Activated naive CD4-positive, alpha-beta T cell treated with anti-CD3 and anti-CD28 coated beads for 36 hours (primary cell): ENCODE measurements at regions not wholly inside any gene's neighbourhood (a gene's known extent, or its start where the extent isn't known, plus 50 kb on each side); places are given as distances from the start of the nearest gene placed in this dataset.

Experiments used
- CTCF ChIA-PET: fragments of 350-600 bp; sonication (Branson Sonifier 250); formaldehyde crosslinking; loops from one replicate; lab custom pipeline; 2021; ENCODE audit warnings: antibody characterized with exemption; lab: Charles Lee
- DNase-seq: peaks from one replicate; pipeline ENCODE4 v3.0.0-alpha.2; 2020
- H3K27ac Mint-ChIP-seq: one replicate; pipeline ENCODE4 v1.8.0; 2021; ENCODE audit warnings: mild to moderate bottlenecking, mixed read lengths
- H3K27me3 Mint-ChIP-seq: one replicate; pipeline ENCODE4 v1.8.0; 2021; ENCODE audit warnings: low read depth, mixed read lengths
- H3K36me3 Mint-ChIP-seq: one replicate; pipeline ENCODE4 v1.8.0; 2021; ENCODE audit warnings: low read depth, mixed read lengths
- H3K4me1 Mint-ChIP-seq: one replicate; pipeline ENCODE4 v1.8.0; 2021; ENCODE audit warnings: low read depth, mixed read lengths
- H3K4me3 Mint-ChIP-seq: one replicate; pipeline ENCODE4 v1.8.0; 2021; ENCODE audit warnings: mild to moderate bottlenecking, moderate library complexity, mixed read lengths
- H3K9me3 Mint-ChIP-seq: one replicate; pipeline ENCODE4 v1.8.0; 2021; ENCODE audit warnings: mixed read lengths
- intact Hi-C: fragments of 100-400 bp; cut with micrococcal nuclease; formaldehyde crosslinking; loops from one replicate; pipeline ENCODE4 v1.15.1; 2023

DNA sequence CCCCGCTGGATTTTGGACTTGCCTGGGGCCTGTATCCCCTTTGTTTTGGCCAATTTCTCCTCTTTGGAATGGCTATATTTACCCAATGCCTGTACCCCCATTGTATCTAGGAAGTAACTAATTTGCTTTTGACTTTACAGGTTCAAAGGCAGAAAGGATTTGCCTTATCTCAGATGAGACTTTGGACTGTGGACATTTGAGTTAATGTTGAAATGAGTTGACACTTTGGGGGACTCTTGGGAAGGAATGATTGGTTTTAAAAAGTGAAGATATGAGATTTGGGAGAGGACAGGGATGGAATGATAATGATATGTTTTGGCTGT lies 1220.3 kb upstream of the CITED2 start:
- DNase-seq = no peak
- CTCF ChIA-PET = no interaction called here
- no peak overlapping the region for H3K4me3 Mint-ChIP-seq
- intact Hi-C loops = no loop called here
- H3K4me1 Mint-ChIP-seq = no peaks in the 10 kb centered on the region
- no peak overlapping the region for H3K27ac Mint-ChIP-seq
- H3K27me3 Mint-ChIP-seq = peaks cover 13% of the 10 kb centered on the region
- peaks cover 6% of the 10 kb centered on the region for H3K9me3 Mint-ChIP-seq
- H3K36me3 Mint-ChIP-seq = no peaks in the 10 kb centered on the region

DNA sequence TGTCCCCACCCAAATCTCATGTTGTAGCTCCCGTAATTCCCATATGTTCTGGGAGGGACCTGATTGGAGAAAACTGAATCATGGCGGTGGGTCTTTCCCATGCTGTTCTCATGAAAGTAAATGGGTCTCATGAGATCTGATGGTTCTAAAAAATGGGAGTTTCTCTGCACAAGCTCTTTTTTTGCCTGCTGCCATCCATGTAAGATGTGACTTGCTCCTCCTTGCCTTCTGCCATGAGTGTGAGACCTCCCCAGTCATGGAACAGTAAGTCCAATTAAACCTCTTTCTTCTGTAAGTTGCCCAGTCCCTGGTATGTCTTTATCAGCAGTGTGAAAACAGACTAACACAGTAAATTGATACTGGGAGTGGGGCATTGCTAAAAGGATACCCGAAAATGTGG lies 1218.4 kb upstream of the CITED2 start:
- intact Hi-C loops = no loop called here
- Mint-ChIP-seq H3K27ac (no peak overlapping the region), H3K36me3 (no peaks in the 10 kb centered on the region), H3K9me3 (peaks cover 6% of the 10 kb centered on the region), H3K27me3 (peaks cover 9% of the 10 kb centered on the region), H3K4me1 (no peaks in the 10 kb centered on the region), H3K4me3 (no peak overlapping the region)
- CTCF ChIA-PET = no interaction called here
- no peak for DNase-seq

DNA sequence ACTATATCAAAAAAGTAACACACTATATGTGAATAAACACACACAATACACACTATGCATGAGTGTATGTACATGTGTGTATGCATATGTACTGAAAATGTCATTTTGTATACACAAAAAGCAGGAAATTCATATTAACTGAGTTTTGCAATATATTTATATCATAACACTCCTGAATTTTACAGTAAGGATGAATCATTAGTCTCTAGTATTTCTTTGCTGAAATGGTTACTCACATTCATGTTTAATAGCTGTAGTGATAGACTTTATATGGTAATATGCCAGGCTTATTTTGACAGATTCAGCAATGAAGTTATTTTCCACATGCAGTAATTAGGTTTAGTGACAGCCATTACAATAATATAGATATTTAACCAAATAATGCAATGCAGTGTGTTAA lies 1216.2 kb upstream of the CITED2 start:
- H3K27ac Mint-ChIP-seq = no peak overlapping the region
- DNase-seq = no peak
- CTCF ChIA-PET = no interaction called here
- H3K9me3 Mint-ChIP-seq = peaks cover 6% of the 10 kb centered on the region
- peaks cover 6% of the 10 kb centered on the region for H3K27me3 Mint-ChIP-seq
- no peak overlapping the region for H3K4me3 Mint-ChIP-seq
- H3K36me3 Mint-ChIP-seq = no peaks in the 10 kb centered on the region
- peaks cover 7% of the 10 kb centered on the region for H3K4me1 Mint-ChIP-seq
- intact Hi-C loops = no loop called here

DNA sequence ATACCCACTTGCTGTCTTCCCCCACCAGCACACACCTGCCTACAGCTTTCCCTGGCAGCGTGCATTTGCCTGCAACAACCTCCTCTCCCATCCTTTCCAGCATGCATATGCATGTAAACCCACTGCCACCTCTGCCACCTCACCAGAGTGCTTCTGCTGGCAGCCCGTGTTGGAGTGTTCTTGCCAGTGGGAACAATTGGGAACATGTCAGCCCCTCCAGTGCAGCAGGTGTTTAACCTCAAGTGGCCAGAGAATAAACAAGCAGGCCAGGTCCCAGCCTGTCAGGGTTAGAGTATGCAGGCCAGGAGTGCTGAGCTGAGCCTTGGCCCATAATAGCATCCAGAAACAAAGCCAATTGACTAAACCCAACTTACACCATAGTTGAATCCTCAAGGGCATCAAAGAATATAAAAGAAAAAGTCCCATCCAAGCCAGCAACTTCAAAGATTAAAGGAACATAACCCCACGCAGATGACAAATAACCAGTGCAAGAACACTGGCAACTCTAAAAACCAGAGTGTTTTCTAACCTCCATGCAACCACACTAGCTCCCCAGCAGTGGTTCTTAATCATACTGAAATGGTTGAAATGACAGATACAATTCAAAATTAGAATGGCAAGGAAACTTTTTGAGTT lies 1212.1 kb upstream of the CITED2 start:
- H3K27me3 Mint-ChIP-seq = peaks cover 5% of the 10 kb centered on the region
- no peaks in the 10 kb centered on the region for H3K9me3 Mint-ChIP-seq
- CTCF ChIA-PET = no interaction called here
- intact Hi-C loops = loop anchor here (1.0 to 5.0 kb wide), 3 partner anchors 223 to 1214 kb away; partner anchors contain the start of gene CITED2
- no peak overlapping the region for H3K27ac Mint-ChIP-seq
- H3K4me3 Mint-ChIP-seq = no peak overlapping the region
- H3K36me3 Mint-ChIP-seq = no peaks in the 10 kb centered on the region
- peaks cover 7% of the 10 kb centered on the region for H3K4me1 Mint-ChIP-seq
- DNase-seq = peak; percentile 24

DNA sequence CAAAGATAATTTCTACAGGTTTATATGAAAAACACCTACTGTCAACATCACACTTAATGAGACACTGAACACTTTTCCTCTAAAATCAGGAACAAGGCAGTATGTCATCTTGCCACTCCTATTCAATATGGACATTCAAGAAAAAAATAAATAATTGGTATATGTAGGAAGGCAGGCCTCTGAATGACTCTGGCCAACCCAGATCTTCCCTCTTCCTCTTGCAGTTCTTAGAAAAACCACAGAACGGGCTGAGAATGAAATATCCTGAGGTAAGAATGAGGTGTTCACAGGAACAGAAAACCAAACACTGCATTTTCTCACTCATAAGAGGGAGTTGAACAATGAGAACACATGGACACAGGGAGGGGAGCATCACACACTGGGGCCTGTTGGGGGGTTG lies 1207.2 kb upstream of the CITED2 start:
- intact Hi-C loops = no loop called here

DNA sequence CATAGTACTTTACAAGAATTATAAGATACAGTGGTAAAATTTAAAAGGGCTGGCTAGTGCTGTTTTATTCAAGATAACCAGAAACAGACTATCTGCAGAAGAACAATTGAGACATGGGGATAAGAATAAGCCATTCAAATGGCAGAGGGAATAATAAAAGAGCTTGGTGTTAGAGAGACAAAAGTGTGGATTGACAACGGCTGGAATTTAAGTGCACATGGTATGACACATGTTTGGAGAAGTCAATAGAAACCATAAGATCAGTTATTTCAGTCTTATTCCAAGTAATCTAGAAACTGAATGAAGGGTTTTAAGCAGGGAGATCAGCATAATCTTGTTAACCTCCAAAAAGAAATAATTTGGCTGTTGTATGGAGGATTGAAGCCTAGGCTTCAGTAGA lies 1205.5 kb upstream of the CITED2 start:
- DNase-seq = no peak
- Mint-ChIP-seq H3K4me1 (no peaks in the 10 kb centered on the region), H3K4me3 (no peak overlapping the region), H3K27ac (no peak overlapping the region), H3K36me3 (no peaks in the 10 kb centered on the region), H3K9me3 (no peaks in the 10 kb centered on the region), H3K27me3 (peaks cover 19% of the 10 kb centered on the region)
- intact Hi-C loops = no loop called here
- CTCF ChIA-PET = no interaction called here

More for the DNA sequence above, 1207.2 kb upstream of the CITED2 start:
- H3K27ac Mint-ChIP-seq = no peak overlapping the region
- no peaks in the 10 kb centered on the region for H3K9me3 Mint-ChIP-seq
- H3K36me3 Mint-ChIP-seq = no peaks in the 10 kb centered on the region
- CTCF ChIA-PET = no interaction called here
- no peak overlapping the region for H3K4me3 Mint-ChIP-seq
- H3K27me3 Mint-ChIP-seq = peaks cover 17% of the 10 kb centered on the region
- H3K4me1 Mint-ChIP-seq = peaks cover 4% of the 10 kb centered on the region
- no peak for DNase-seq

DNA sequence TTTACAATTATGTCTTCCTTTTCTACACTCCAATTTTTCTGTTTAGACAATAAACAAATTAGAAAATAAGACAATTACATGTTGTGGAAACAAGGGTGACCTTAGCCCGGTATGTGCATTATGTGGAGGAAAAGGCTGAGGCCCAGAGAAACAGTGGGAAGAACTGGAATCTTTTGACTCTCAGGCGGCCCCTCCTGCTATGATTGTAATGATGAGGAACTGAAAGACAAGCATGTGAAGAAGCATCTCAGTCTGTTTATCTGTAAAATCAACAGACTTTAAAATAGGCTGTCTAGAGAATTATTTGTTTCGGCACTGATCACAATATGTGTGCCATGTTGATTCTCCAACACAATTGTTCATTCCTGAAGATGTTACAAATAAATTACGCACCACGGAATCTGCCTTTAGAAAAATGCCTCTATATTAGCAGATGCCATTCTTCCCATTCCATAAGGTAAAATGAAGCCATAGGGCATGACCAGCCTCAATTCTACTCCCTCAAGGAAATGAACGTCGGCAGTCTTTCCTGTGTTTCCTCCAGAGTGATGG lies 1201.6 kb upstream of the CITED2 start:
- no peak overlapping the region for H3K27ac Mint-ChIP-seq
- H3K27me3 Mint-ChIP-seq = peaks cover 18% of the 10 kb centered on the region
- H3K9me3 Mint-ChIP-seq = no peaks in the 10 kb centered on the region
- H3K36me3 Mint-ChIP-seq = no peaks in the 10 kb centered on the region
- DNase-seq = no peak
- intact Hi-C loops = no loop called here
- CTCF ChIA-PET = no interaction called here
- H3K4me3 Mint-ChIP-seq = no peak overlapping the region
- peaks cover 3% of the 10 kb centered on the region for H3K4me1 Mint-ChIP-seq

DNA sequence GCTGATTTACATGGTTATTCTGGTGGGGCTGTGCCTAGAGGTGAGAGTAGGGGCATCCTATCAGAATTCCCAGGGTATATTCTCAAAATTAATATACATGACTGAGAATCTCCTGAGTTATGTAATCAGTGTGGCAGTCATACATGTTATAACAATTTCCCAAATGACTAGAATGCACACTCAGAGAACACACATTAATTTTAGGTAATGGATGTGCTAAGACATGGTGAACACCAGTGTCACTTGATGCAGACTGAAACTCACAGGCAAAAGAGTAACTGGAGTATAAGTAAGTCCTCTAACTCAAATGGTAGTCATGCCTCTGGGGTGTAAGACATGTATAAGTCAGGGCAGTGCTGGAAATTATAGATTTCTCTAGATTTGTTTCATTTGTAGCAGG lies 1198.4 kb upstream of the CITED2 start:
- Mint-ChIP-seq H3K4me1 (peaks cover 3% of the 10 kb centered on the region), H3K4me3 (no peak overlapping the region), H3K36me3 (no peaks in the 10 kb centered on the region), H3K9me3 (no peaks in the 10 kb centered on the region), H3K27me3 (peaks cover 13% of the 10 kb centered on the region), H3K27ac (no peak overlapping the region)
- CTCF ChIA-PET = no interaction called here
- no peak for DNase-seq
- intact Hi-C loops = no loop called here

DNA sequence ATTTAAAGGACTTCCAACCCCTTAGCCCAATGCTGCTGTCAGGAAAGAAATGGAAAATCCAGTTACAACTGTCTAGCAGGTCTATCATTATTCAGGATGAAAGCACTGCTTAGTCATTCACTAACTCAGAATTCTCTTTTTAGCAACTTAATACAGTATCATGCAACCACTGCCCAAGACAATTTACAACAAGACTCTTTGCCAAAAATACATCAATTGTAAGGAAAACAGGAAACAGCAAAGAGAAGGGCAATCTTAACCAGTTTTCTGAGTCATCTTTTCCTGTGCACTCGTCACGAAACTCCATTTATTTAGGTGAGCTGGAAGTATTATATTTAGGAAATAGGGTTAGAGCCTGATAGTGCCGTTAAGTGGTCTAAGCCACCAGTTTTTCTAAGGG lies 1197.7 kb upstream of the CITED2 start:
- Mint-ChIP-seq H3K4me1 (peaks cover 3% of the 10 kb centered on the region), H3K27me3 (peaks cover 13% of the 10 kb centered on the region), H3K4me3 (no peak overlapping the region), H3K36me3 (no peaks in the 10 kb centered on the region), H3K9me3 (no peaks in the 10 kb centered on the region), H3K27ac (no peak overlapping the region)
- CTCF ChIA-PET = no interaction called here
- DNase-seq = no peak
- intact Hi-C loops = no loop called here

DNA sequence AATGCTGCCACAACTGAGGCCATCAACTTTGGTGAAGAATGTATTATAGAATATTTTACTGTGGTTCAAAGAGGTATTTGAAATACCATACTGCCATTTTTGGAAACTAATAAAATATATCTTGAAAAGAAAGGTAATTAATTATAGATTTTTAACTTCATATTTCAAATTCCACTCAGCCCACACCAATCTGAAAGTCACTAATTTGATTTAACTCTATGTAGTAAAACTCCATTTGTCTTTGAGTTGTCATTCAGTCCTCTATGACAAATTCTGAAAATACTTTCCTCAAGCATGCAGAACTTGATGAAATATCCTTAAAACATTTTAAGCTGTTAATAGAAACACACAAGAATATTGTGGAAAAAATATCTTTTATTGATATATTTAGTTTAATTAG lies 1196.7 kb upstream of the CITED2 start:
- H3K4me3 Mint-ChIP-seq = no peak overlapping the region
- intact Hi-C loops = no loop called here
- CTCF ChIA-PET = no interaction called here

DNA sequence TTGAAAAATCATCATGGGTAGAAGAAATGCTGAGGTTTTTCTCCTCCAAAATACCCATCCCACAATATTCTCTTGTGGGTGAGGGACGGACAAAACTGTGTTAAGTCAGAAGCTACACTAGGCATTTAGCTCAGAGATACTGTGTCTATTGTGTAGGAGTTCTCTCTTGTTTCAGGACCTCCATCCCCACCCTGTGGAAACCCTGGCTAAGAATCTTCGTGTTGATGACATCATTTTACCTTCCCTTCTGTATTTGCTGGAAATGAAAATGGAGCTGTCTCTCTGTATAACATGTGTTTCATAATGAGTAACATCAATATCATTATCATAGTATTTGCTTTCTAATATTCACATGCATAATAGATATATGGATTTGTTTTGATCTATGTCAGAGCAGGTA lies 1193.0 kb upstream of the CITED2 start:
- no peak overlapping the region for H3K4me3 Mint-ChIP-seq
- H3K27ac Mint-ChIP-seq = no peak overlapping the region
- intact Hi-C loops = no loop called here
- H3K9me3 Mint-ChIP-seq = no peaks in the 10 kb centered on the region
- no peak for DNase-seq
- H3K4me1 Mint-ChIP-seq = peaks cover 3% of the 10 kb centered on the region
- H3K27me3 Mint-ChIP-seq = peaks cover 4% of the 10 kb centered on the region
- CTCF ChIA-PET = interaction anchor here (0.6 kb wide), 1 partner anchor 170 kb away, joined by 3 read pairs; no protein-coding TSS in a partner anchor
- H3K36me3 Mint-ChIP-seq = no peaks in the 10 kb centered on the region

More for the DNA sequence above, 1196.7 kb upstream of the CITED2 start:
- no peak for DNase-seq
- H3K9me3 Mint-ChIP-seq = no peaks in the 10 kb centered on the region
- H3K27me3 Mint-ChIP-seq = peaks cover 8% of the 10 kb centered on the region
- H3K4me1 Mint-ChIP-seq = peaks cover 3% of the 10 kb centered on the region
- no peaks in the 10 kb centered on the region for H3K36me3 Mint-ChIP-seq
- H3K27ac Mint-ChIP-seq = no peak overlapping the region

DNA sequence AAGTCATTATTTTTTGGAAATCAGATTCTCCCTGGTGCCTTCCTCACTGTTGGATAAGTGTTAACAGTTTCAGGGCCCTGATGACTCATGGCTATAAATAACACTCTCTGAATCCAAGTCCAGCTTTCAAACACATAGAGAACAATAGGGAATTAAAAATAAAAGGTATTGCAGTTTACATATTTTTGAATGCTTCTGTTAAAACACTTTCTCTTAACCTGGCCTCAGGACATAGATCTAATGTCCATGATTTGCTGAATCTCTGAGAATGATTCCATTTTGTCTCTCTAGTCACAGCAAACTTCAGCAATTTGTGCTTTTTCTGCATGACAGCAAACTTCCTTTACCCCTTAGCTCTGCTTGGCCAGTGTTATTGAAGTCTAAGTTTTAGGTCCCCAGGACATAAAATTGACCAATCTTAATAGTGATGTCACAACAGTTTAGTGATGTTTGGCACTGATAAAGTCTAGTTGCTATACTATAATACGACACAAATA lies 1192.4 kb upstream of the CITED2 start:
- CTCF ChIA-PET = interaction anchor here (0.6 kb wide), 1 partner anchor 170 kb away, joined by 3 read pairs; no protein-coding TSS in a partner anchor
- no peak for DNase-seq
- H3K4me3 Mint-ChIP-seq = no peak overlapping the region

DNA sequence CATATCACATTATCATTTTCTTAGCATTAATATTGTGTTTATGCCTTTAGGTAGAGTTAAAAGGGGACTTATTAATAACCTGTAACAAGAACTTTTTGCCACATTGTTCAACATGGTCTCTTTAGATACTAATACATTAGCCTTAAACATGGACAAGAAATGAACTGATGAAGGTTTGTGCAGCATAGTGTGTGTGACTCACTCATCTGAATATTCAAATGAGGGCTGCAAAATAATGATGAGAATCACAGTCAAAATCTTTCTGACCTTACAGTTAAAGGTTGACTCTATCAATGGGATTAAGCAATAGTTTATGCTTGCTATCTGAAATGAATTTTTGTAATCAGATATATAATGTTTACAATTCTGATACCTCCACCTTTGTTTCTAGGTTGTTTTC lies 1189.3 kb upstream of the CITED2 start:
- no peaks in the 10 kb centered on the region for H3K9me3 Mint-ChIP-seq
- no peaks in the 10 kb centered on the region for H3K36me3 Mint-ChIP-seq
- intact Hi-C loops = no loop called here
- no peak overlapping the region for H3K4me3 Mint-ChIP-seq
- CTCF ChIA-PET = no interaction called here
- no peaks in the 10 kb centered on the region for H3K4me1 Mint-ChIP-seq
- DNase-seq = no peak
- H3K27me3 Mint-ChIP-seq = no peaks in the 10 kb centered on the region
- no peak overlapping the region for H3K27ac Mint-ChIP-seq

More for the DNA sequence above, 1192.4 kb upstream of the CITED2 start:
- Mint-ChIP-seq H3K27ac (no peak overlapping the region), H3K4me1 (no peaks in the 10 kb centered on the region), H3K9me3 (no peaks in the 10 kb centered on the region), H3K36me3 (no peaks in the 10 kb centered on the region), H3K27me3 (peaks cover 4% of the 10 kb centered on the region)
- intact Hi-C loops = no loop called here
